SJCRH30 (cell line): ENCODE measurements at regions not wholly inside any gene's neighbourhood (a gene's known extent, or its start where the extent isn't known, plus 50 kb on each side); places are given as distances from the start of the nearest gene placed in this dataset.
A peak's percentile ranks its signal among the peaks of the same experiment; 100 is the strongest.
"Not testable (repeated sequence)": the region's sequence is repeated elsewhere in the genome, so short reads cannot be mapped to it uniquely, and the experiment has no call there.

ENCODE experiments used
- DNase-seq, 2 experiments: peaks; one replicate each; pipeline ENCODE4 v3.0.0-alpha.2; 2015 to 2020
- H3K27ac ChIP-seq: fragments of 250-450 bp; sonication (Bioruptor Pico); 2 replicates; pipeline ENCODE4 v1.5.1; 2020; ENCODE audit warnings: mild to moderate bottlenecking, moderate library complexity
- H3K27me3 ChIP-seq: fragments of 250-450 bp; sonication (Bioruptor Pico); 2 replicates; pipeline ENCODE4 v1.5.1; 2020; ENCODE audit warnings: mild to moderate bottlenecking, moderate library complexity
- H3K36me3 ChIP-seq: fragments of 250-450 bp; sonication (Bioruptor Pico); 2 replicates; pipeline ENCODE4 v1.5.1; 2020; ENCODE audit warnings: mild to moderate bottlenecking, moderate library complexity
- H3K4me1 ChIP-seq: fragments of 250-450 bp; sonication (Bioruptor Pico); 2 replicates; pipeline ENCODE4 v1.5.1; 2020; ENCODE audit warnings: mild to moderate bottlenecking, moderate library complexity
- H3K4me3 ChIP-seq: fragments of 250-450 bp; sonication (Bioruptor Pico); 2 replicates; pipeline ENCODE4 v1.5.1; 2020; ENCODE audit warnings: mild to moderate bottlenecking, moderate library complexity
- H3K9me3 ChIP-seq: fragments of 250-450 bp; sonication (Bioruptor Pico); replicated peaks from 2 replicates; pipeline ENCODE4 v1.5.1; 2020; ENCODE audit warnings: mild to moderate bottlenecking, moderate library complexity

DNA sequence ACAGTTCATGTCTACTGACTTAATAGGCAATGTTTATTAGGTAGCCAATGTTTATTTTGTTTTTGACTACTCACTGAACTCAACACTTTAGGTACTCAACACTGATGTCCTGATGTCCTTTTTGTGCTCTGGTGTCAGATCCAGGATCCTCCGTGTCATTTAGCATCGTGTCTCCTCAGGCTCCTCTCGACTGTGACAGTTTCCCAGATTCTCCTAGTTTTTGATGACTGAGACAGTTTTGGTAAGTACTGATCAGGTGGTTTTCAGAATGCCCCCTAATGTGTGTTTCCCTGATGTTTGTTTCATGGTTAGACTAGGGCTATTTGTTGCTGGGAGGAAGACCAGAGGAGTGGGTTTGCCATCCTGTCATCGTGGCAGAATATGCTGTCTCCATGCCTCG is 719.7 kb upstream of the SOX11 start:
- Histone ChIP-seq H3K9me3 (no peaks in the 10 kb centered on the region), H3K27ac (no peak overlapping the region), H3K4me3 (no peak overlapping the region), H3K27me3 (no peaks in the 10 kb centered on the region), H3K36me3 (no peaks in the 10 kb centered on the region), H3K4me1 (no peaks in the 10 kb centered on the region)
- no peak for DNase-seq

DNA sequence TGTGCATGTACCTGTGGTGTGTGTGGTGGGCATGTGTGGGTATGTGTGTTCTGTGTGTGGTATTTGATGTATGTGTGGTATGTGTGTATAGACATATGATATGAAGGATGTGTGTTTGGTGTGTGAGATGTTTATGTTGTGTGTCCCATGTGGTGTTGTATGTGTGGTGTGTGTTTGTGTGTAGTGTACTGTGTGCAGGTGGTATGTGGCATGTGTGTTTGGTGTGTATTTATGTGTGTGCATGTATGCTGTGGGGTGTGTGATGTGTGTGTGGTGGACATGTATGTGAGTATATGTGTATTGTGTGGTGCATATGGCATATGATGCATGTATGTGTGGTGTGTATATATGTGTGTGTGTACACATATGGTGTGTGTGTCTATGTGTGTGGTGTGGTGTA is 718.8 kb upstream of the SOX11 start:
- H3K27ac ChIP-seq, result no peak overlapping the region
- no peak for DNase-seq
- H3K9me3 ChIP-seq, result no peaks in the 10 kb centered on the region
- no peaks in the 10 kb centered on the region for H3K4me1 ChIP-seq
- no peak overlapping the region for H3K4me3 ChIP-seq
- H3K27me3 ChIP-seq, result peaks cover 4% of the 10 kb centered on the region; the same call in 1 of the 2 replicates
- no peaks in the 10 kb centered on the region for H3K36me3 ChIP-seq

- Histone ChIP-seq H3K9me3 (no peaks in the 10 kb centered on the region), H3K27me3 (peaks cover 4% of the 10 kb centered on the region; the same call in 1 of the 2 replicates), H3K27ac (no peak overlapping the region), H3K4me3 (no peak overlapping the region), H3K4me1 (no peaks in the 10 kb centered on the region), H3K36me3 (no peaks in the 10 kb centered on the region)
- no peak for DNase-seq
Observed at GRCh38 chr2:4973973-4974372, 718.2 kb upstream of the SOX11 start.

GRCh38 chr2:4976407-4976806 is 715.8 kb upstream of the SOX11 start:
- Histone ChIP-seq H3K9me3 (no peaks in the 10 kb centered on the region), H3K27me3 (peaks cover 4% of the 10 kb centered on the region; the same call in 1 of the 2 replicates), H3K4me1 (no peaks in the 10 kb centered on the region), H3K27ac (no peak overlapping the region), H3K36me3 (no peaks in the 10 kb centered on the region), H3K4me3 (no peak overlapping the region)
- no peak for DNase-seq

GRCh38 chr2:4979111-4979510 is 713.1 kb upstream of the SOX11 start:
- no peaks in the 10 kb centered on the region for H3K36me3 ChIP-seq
- no peak overlapping the region for H3K4me3 ChIP-seq
- no peak overlapping the region for H3K27ac ChIP-seq
- peaks cover 4% of the 10 kb centered on the region; the same call in 1 of the 2 replicates for H3K27me3 ChIP-seq
- no peaks in the 10 kb centered on the region for H3K9me3 ChIP-seq
- no peaks in the 10 kb centered on the region for H3K4me1 ChIP-seq
- no peak for DNase-seq

DNA sequence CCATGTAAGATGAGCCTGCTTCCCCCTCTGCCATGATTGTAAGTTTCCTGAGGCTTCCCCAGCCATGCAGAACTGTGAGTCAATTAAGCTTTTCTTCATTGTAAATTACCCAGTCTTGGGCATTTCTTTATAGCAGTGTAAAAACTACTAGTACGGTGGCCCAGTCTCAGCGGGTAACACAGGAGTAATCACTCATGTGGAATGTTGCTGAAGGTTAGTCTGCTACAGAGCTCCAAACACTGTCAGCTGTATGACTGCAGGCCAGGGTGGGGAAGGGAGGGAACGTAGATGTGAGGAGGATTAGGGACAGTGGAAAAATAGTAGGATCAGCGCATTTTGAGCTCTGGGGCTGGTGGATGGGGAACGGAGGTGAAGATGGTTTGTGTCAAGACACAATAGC is 711.2 kb upstream of the SOX11 start:
- no peaks in the 10 kb centered on the region for H3K9me3 ChIP-seq
- H3K27me3 ChIP-seq, result peaks cover 4% of the 10 kb centered on the region; the same call in 1 of the 2 replicates
- no peak for DNase-seq
- no peak overlapping the region for H3K4me3 ChIP-seq
- no peaks in the 10 kb centered on the region for H3K36me3 ChIP-seq
- H3K27ac ChIP-seq, result no peak overlapping the region
- no peaks in the 10 kb centered on the region for H3K4me1 ChIP-seq

DNA sequence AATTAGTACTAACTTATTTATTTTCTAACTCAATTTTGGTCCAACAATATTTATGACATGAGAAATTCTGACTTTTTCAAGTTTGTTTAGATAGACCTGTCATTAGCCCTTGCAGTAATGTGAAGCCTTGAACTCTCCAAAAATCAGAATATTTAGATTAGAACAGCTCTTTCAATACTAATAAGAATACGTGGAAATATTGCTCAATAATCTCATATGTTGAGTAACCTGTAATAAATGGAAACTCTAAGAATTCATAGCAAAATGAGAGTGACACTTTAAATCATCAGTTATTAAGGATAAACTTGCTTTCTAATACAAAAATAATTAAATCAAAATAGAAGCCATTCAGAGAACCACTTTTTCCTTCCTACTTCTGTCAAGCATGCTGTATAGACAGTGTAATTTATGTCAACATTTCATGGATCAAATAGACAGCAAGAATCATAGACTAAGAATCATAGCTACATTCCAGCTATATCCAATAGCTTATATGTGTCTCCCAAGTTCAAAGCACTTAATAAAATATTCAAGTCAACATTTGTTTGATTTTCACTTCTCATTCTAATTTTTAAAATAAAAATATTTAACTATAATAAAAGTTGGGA is 710.3 kb upstream of the SOX11 start:
- no peak for DNase-seq
- Histone ChIP-seq H3K27ac (no peak overlapping the region), H3K27me3 (peaks cover 4% of the 10 kb centered on the region; the same call in 1 of the 2 replicates), H3K9me3 (no peaks in the 10 kb centered on the region), H3K4me1 (no peaks in the 10 kb centered on the region), H3K4me3 (no peak overlapping the region), H3K36me3 (no peaks in the 10 kb centered on the region)

GRCh38 chr2:4988444-4988843 is 703.7 kb upstream of the SOX11 start:
- DNase-seq, H3K27me3 ChIP-seq, H3K4me3 ChIP-seq, H3K4me1 ChIP-seq, H3K36me3 ChIP-seq, H3K27ac ChIP-seq, H3K9me3 ChIP-seq: not testable (repeated sequence)

GRCh38 chr2:4992226-4992625 is 700.0 kb upstream of the SOX11 start:
- Histone ChIP-seq H3K27ac (no peak overlapping the region), H3K36me3 (no peaks in the 10 kb centered on the region), H3K4me1 (no peaks in the 10 kb centered on the region), H3K27me3 (no peaks in the 10 kb centered on the region; the same call in 1 of the 2 replicates), H3K9me3 (no peaks in the 10 kb centered on the region), H3K4me3 (no peak overlapping the region)
- DNase-seq, result peak in 1 of 2 experiments; percentile 9

DNA sequence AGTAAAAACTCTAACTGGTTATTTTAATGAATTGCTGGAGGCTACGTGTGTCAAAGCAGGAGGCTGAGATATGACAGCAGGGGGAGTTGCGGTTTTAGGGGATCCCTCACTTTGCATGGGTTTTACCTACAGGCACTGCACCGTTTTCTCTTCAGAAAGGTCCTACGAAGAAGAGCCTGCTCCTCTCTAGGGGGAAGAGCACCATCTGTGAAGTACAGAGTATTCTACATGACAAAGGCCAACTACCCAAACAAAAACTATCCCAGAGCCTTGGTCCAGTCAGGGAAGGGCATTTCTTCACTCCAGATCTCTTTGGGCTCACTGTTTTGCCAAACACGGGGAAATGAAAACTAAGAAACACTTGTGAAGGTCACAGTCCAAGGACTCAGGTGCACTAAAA is 696.7 kb upstream of the SOX11 start:
- H3K36me3 ChIP-seq, result no peaks in the 10 kb centered on the region
- H3K27me3 ChIP-seq, result peaks cover 3% of the 10 kb centered on the region; the same call in 1 of the 2 replicates
- H3K4me3 ChIP-seq, result no peak overlapping the region
- DNase-seq, result no peak
- no peaks in the 10 kb centered on the region for H3K9me3 ChIP-seq
- no peak overlapping the region for H3K27ac ChIP-seq
- no peaks in the 10 kb centered on the region for H3K4me1 ChIP-seq

DNA sequence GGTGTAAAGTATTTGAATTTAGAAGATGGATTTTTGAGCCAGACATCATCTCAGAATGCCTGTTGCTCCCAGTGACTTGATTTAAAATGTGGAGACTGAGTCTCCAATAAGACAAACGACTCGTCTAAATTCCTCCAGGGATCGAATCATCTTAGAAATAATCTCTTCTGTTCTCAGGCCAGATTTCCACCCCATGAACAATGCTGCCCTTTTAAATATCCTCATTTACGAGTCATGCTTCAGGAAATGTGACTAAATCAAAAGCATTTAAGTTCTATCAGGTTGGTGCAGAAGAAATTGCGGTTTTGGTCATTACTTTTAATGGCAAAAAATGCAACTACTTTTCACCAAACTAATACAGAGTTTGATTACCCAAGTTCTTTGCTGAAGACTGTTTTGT is 684.6 kb upstream of the SOX11 start:
- Histone ChIP-seq H3K4me1 (no peaks in the 10 kb centered on the region), H3K27me3 (no peaks in the 10 kb centered on the region), H3K36me3 (no peaks in the 10 kb centered on the region), H3K27ac (no peak overlapping the region), H3K4me3 (no peak overlapping the region), H3K9me3 (no peaks in the 10 kb centered on the region)
- DNase-seq, result no peak

DNA sequence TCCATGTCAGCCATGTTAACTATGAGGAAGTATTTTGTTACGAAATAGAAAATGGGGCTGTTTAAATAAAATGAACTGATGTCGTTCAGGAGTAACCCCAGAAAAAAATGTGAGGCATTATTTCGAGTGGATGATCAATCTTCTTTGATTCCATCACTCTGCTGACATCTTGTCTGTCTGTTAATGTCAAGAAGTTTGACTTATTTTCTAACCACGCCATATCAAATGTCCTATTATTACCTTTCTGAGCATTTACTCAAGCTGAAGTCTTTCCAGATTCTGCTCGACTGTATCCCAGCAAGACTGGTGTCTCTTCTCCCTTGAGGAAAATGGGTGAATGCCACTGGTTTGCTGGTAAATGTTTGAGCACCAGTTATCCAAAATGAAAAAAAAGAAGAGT is 672.9 kb upstream of the SOX11 start:
- H3K27ac ChIP-seq, result no peak overlapping the region
- no peak for DNase-seq
- H3K36me3 ChIP-seq, result no peaks in the 10 kb centered on the region
- no peaks in the 10 kb centered on the region for H3K4me1 ChIP-seq
- no peaks in the 10 kb centered on the region for H3K9me3 ChIP-seq
- no peak overlapping the region for H3K4me3 ChIP-seq
- H3K27me3 ChIP-seq, result no peaks in the 10 kb centered on the region

DNA sequence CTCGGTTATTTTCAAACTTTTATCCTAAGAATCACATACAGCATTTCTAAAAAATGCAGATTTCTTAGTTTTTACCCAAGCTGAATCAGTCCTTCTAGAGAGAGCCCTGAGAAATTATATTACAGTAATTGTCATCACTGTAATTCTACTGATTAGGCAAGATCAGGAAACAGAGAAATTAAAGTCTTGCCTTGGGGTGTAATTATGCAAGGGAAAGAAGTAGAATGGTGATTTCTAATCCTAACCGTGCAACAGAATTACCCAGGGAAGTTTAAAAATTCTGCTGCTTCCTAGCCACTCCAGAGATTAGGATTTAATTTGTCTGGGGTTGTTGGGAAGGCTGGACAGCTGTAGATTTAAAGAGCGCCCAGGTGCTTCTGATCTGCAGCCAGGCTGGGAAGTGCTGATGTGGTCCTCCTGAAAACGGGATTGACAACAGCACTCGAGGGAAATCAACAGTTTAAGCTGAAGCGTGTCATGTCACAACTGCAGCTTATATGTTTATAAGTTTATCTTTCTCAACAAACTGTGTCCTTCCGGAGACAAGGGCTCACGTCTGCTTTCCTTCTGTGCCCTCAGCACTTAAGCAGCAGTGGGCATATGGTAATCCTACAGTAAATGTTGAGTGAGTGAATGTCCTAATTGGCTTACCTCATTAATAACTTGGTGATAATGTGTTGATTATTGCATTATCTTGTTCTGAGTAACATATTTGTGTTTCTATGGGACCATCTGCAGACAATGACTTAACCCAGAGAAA is 671.9 kb upstream of the SOX11 start:
- no peak overlapping the region for H3K27ac ChIP-seq
- no peaks in the 10 kb centered on the region for H3K9me3 ChIP-seq
- no peaks in the 10 kb centered on the region for H3K4me1 ChIP-seq
- no peaks in the 10 kb centered on the region for H3K36me3 ChIP-seq
- H3K4me3 ChIP-seq, result no peak overlapping the region
- H3K27me3 ChIP-seq, result no peaks in the 10 kb centered on the region
- no peak for DNase-seq

- no peak for DNase-seq
- H3K27ac ChIP-seq, result no peak overlapping the region
- no peaks in the 10 kb centered on the region for H3K9me3 ChIP-seq
- H3K4me1 ChIP-seq, result no peaks in the 10 kb centered on the region
- H3K36me3 ChIP-seq, result no peaks in the 10 kb centered on the region
- no peaks in the 10 kb centered on the region for H3K27me3 ChIP-seq
- no peak overlapping the region for H3K4me3 ChIP-seq
Observed at GRCh38 chr2:5021136-5021535, 671.0 kb upstream of the SOX11 start.

DNA sequence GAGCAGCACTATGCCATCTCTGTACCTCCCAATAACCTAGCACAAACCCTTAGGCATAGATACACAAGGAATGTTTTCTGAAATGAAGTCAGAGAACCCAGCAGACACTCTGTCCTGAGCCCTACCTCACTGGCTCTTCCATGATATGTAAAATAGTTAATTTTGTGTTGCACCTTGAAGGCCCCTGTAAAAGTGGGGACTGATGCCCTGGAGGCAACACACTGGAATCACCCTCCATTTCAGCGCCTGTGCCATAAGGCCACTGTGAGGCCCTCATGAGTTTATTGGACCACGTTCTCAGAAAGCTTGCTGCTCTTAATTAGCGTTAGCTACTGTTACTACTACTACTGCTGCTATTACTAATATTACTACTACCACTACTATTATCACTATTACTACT is 670.1 kb upstream of the SOX11 start:
- Histone ChIP-seq H3K36me3 (no peaks in the 10 kb centered on the region), H3K4me1 (no peaks in the 10 kb centered on the region), H3K27me3 (no peaks in the 10 kb centered on the region), H3K27ac (no peak overlapping the region), H3K9me3 (no peaks in the 10 kb centered on the region), H3K4me3 (no peak overlapping the region)
- DNase-seq, result no peak
